Mucosa of descending colon (tissue), 3 donors: ENCODE measurements at regions not wholly inside any gene's neighbourhood (a gene's known extent, or its start where the extent isn't known, plus 50 kb on each side); places are given as distances from the start of the nearest gene placed in this dataset.

Experiments used
- ATAC-seq: fragments of 200-7000 bp; cut with Tn5 transposase; one replicate; pipeline ENCODE4 v1.9.1; 2020; ENCODE audit warnings: mild to moderate bottlenecking, moderate library complexity
- DNase-seq, 3 donors: peaks; one replicate each; pipeline ENCODE4 v3.0.0-alpha.2; 2020
- H3K36me3 ChIP-seq: fragments of 200-600 bp; one replicate; pipeline ENCODE4 v1.8.0; 2021; ENCODE audit warnings: low read depth, mild to moderate bottlenecking
- H3K4me1 ChIP-seq: fragments of 200-600 bp; one replicate; pipeline ENCODE4 v1.8.0; 2021; ENCODE audit warnings: low read depth, mild to moderate bottlenecking
- H3K4me3 ChIP-seq: fragments of 200-600 bp; one replicate; pipeline ENCODE4 v1.8.0; 2021; ENCODE audit warnings: mild to moderate bottlenecking
- H3K9me3 ChIP-seq: fragments of 200-600 bp; one replicate; pipeline ENCODE4 v1.8.0; 2021; ENCODE audit warnings: mild to moderate bottlenecking
- intact Hi-C, 2 donors: fragments of 100-400 bp; cut with DNase I in 1 of 2; cut with micrococcal nuclease in 1 of 2; formaldehyde crosslinking; loops; one replicate each; pipeline versions ENCODE4 v1.11.0 to v1.11.1; 2022; cut with DNase I, micrococcal nuclease
- TF ChIP-seq, protein P1 (sequence below): fragments of 200-600 bp; IDR thresholded peaks from one replicate; pipeline ENCODE4 v1.8.0; 2022; ENCODE audit warnings: antibody characterized with exemption, mild to moderate bottlenecking
- donor health status: DM: no; HTN: no; CAD: no; lungs with moderate emphysema.
- donor health status: DM: no; HTN: no; CAD: no.
- donor health status: DM: no; HTN: yes; CAD: no.

DNA sequence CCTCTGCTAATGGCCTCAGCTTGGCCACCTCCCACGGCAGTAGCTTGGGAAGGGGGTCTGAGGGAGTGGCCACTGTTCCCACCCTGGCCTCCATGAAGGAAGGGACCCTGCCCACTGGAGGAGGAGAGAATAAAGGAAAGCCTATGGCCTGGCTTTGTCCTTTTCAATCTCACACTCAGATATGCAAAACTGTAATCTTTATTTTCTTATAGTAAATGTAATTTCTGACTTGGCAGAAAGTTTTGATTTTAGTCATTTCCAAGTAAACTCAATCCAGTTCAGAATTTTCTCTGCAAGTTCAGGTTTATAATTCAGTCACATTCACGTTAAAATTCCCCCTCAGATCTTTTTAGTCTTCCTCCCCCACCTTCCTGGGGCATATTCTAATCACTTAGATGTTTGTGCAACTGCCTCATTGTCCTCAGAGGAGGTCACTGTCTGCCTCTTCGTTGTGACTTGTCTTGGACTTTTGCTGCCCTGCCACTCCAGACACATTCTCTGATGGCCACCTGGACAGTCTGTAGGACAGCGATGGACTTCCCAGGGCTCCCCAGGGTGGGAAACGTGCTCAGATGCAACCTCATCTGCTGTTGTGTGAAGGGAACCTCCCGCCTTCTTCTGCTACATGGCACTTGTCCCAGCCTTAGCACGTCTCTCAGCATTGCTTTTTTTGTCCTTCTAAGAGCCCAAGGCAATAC, 222.8 kb upstream of the TBL1XR1 start:
- no peak overlapping the region for H3K4me3 ChIP-seq
- no peaks in the 10 kb centered on the region for H3K36me3 ChIP-seq
- DNase-seq, result no peak
- intact Hi-C loops, result no loop called here
- H3K4me1 ChIP-seq, result peaks cover 3% of the 10 kb centered on the region
- TF ChIP-seq, protein P1, sequence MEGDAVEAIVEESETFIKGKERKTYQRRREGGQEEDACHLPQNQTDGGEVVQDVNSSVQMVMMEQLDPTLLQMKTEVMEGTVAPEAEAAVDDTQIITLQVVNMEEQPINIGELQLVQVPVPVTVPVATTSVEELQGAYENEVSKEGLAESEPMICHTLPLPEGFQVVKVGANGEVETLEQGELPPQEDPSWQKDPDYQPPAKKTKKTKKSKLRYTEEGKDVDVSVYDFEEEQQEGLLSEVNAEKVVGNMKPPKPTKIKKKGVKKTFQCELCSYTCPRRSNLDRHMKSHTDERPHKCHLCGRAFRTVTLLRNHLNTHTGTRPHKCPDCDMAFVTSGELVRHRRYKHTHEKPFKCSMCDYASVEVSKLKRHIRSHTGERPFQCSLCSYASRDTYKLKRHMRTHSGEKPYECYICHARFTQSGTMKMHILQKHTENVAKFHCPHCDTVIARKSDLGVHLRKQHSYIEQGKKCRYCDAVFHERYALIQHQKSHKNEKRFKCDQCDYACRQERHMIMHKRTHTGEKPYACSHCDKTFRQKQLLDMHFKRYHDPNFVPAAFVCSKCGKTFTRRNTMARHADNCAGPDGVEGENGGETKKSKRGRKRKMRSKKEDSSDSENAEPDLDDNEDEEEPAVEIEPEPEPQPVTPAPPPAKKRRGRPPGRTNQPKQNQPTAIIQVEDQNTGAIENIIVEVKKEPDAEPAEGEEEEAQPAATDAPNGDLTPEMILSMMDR, result no peak
- H3K9me3 ChIP-seq, result no peaks in the 10 kb centered on the region
- ATAC-seq, result no peak

DNA sequence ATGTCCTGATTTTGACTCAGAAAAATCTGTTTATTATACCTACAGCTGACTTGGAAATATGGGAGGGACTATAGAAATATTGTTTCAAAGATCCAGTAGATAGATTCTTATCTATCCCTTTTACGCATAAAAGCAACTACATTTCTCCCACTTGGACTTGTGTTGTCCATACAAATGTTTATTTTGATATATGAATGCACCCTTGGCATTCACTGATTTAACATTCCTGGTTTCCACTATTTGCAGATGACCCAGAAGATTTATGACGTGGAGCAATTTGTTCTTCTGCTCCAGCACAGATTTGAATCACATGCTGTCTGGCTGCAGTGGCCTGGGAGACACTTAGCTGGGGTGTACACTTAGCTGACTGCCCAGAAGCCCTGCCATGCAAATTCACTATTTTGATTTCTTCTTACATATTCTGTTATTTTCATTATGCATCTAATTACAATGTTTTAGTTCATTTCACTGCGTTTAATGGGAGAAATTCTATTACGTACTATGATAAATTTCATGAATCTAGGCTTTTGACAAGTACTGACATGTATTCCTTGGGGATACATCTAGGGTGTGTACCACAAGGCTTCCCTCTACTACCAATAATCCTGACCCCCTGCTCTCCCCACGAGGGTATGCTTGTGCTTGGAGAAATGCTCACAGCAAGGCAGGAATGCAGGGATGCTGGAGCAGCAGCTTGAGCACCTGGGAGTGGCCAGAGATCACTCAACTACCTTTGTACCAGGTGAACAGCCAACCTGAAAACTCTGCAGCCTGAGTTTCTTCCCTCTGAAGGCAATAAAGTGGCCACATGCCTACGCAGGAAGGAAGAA, 223.6 kb upstream of the TBL1XR1 start:
- Histone ChIP-seq H3K4me1 (peaks cover 3% of the 10 kb centered on the region), H3K9me3 (no peaks in the 10 kb centered on the region), H3K36me3 (no peaks in the 10 kb centered on the region), H3K4me3 (no peak overlapping the region)
- DNase-seq (no peak), ATAC-seq (peak; percentile 84)
- TF ChIP-seq, protein P1, result no peak
- intact Hi-C loops, result no loop called here

DNA sequence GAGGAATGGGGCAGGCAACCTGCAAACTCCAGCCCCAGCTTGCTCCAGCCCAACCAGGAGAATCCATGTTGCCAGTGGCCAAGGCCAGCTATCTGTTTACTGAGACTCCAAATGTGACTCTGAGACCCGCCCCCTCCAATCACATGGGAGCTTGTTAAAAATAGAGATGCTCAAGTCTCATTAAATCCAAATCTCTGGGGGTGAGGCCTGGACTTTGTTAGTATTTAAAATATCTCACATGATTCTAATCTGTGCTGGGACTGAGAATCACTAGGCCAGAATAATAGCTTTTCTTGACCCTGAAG, 224.2 kb upstream of the TBL1XR1 start:
- H3K4me3 ChIP-seq, result no peak overlapping the region

DNA sequence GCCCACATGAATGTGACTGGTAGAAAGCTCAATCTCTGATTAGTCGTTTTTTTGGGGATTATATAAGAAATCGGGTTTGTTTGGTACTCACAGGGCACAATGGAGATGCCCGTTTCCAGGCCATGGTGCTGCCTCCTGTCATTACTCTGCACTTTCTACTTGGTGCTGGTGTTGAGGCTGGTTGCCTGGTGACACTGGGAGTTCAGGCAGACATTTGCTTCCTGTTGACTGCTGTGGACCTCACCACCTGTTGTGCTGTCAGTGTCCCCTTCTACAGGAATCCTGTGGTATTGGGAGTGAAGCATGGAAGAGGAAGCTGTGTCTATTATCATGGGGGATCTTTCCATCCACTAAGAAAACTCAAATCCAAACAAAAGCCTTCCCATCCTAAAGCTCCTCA, 227.2 kb upstream of the TBL1XR1 start:
- no peaks in the 10 kb centered on the region for H3K9me3 ChIP-seq
- TF ChIP-seq, protein P1, result no peak
- H3K4me3 ChIP-seq, result no peak overlapping the region
- DNase-seq (no peak), ATAC-seq (no peak)
- intact Hi-C loops, result no loop called here
- H3K36me3 ChIP-seq, result no peaks in the 10 kb centered on the region
- H3K4me1 ChIP-seq, result peaks cover 3% of the 10 kb centered on the region

More for the DNA sequence above, 224.2 kb upstream of the TBL1XR1 start:
- Histone ChIP-seq H3K9me3 (no peaks in the 10 kb centered on the region), H3K36me3 (no peaks in the 10 kb centered on the region), H3K4me1 (peaks cover 3% of the 10 kb centered on the region)
- ATAC-seq, result no peak
- no peak for DNase-seq
- TF ChIP-seq, protein P1, result no peak
- intact Hi-C loops, result no loop called here

DNA sequence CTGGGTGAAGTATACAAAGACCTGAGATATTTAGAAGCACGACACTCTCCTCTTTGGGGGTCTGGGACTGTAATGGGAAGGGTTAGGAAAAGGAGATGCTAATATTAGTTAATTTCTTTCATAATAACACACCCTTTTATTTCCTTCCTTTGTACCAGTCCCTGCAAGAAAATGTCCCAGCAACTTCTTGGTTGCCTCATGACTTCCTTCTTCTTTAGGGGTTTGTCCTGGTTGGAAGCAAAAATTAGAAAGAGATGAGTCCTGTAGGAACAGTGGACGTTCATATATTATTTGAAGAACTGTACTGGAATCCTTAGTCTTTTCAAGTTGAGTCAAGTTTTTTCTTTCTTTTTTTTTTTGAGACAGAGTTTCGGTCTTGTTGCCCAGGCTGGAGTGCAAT, 227.8 kb upstream of the TBL1XR1 start:
- TF ChIP-seq, protein P1, result no peak
- DNase-seq (no peak), ATAC-seq (no peak)
- Histone ChIP-seq H3K4me1 (peaks cover 3% of the 10 kb centered on the region), H3K9me3 (no peaks in the 10 kb centered on the region), H3K4me3 (no peak overlapping the region), H3K36me3 (no peaks in the 10 kb centered on the region)
- intact Hi-C loops, result no loop called here
